HCT116 (cell line): ENCODE measurements at regions not wholly inside any gene's neighbourhood (a gene's known extent, or its start where the extent isn't known, plus 50 kb on each side); places are given as distances from the start of the nearest gene placed in this dataset.

Source experiments
- ATAC-seq: fragments of 200-7000 bp; cut with Tn5 transposase; 2 replicates; pipeline ENCODE4 v1.9.1; 2020; ENCODE audit warnings: mild to moderate bottlenecking, moderate library complexity
- BruUV-seq: library from RNA; stranded (reverse); fragments of 400-500 nt; replicated peaks from 2 replicates; lab custom pipeline; 2021; lab: Mats Ljungman, UMichigan
- CTCF ChIA-PET: fragments of 300-600 bp; sonication (Branson Sonifier 250); formaldehyde crosslinking; loops from one replicate; lab custom pipeline; 2021; ENCODE audit warnings: antibody characterized with exemption; lab: Charles Lee
- POLR2A ChIA-PET: fragments of 300-600, 350-600 bp; sonication (Branson Sonifier 250); formaldehyde crosslinking; loops from one replicate; lab custom pipeline; 2021; ENCODE audit warnings: antibody characterized with exemption; lab: Charles Lee
- RAD21 ChIA-PET, 2 experiments: fragments of 300-600 bp; sonication (Branson Sonifier 250); formaldehyde crosslinking; loops; one replicate each; lab custom pipeline; 2023; ENCODE audit warnings: low total read pairs in 2 of 2; ENCODE audit not compliant: uncharacterized antibody in 2 of 2, unreplicated experiment in 2 of 2, low non-redundant PET in 1 of 2; lab: Charles Lee
- DNase-seq: peaks from one replicate; pipeline ENCODE4 v3.0.0-alpha.2; 2010; ENCODE audit warnings: low read depth, low spot score
- H2AFZ ChIP-seq: fragments of 200-600 bp; shearing (Covaris generic), sonication (generic); 2 replicates; pipeline ENCODE4 v1.6.1; 2017; ENCODE audit warnings: low read depth, mixed run types, mixed read lengths, antibody characterized with exemption, low read length; ENCODE audit not compliant: poor library complexity, severe bottlenecking
- H3K27ac ChIP-seq: 2 replicates; pipeline ENCODE4 v1.5.1; 2012; ENCODE audit warnings: low read depth, low read length
- H3K27me3 ChIP-seq: fragments of 200-600 bp; sonication (generic); 2 replicates; pipeline ENCODE4 v1.6.1; 2016; ENCODE audit warnings: mixed run types, low read length, mixed read lengths; ENCODE audit not compliant: insufficient read depth
- H3K36me3 ChIP-seq, 2 experiments: fragments of 200-500 bp in 1 of 2; fragments of 200-600 bp in 1 of 2; sonication (Bioruptor generic) in 1 of 2; sonication (generic) in 1 of 2; 2 replicates each; pipeline versions ENCODE4 v1.5.1 to v1.6.1; 2014 to 2016; ENCODE audit warnings: low read length in 2 of 2, inconsistent platforms in 1 of 2, mixed read lengths in 1 of 2, mixed run types in 1 of 2; ENCODE audit not compliant: insufficient read depth in 2 of 2, control insufficient read depth in 1 of 2
- H3K4me1 ChIP-seq, 2 experiments: fragments of 200-600 bp in 1 of 2; sonication (generic) in 1 of 2; 2 replicates each; pipeline versions ENCODE4 v1.5.1 to v1.6.1; 2012 to 2017; ENCODE audit warnings: low read length in 2 of 2, inconsistent platforms in 1 of 2, mild to moderate bottlenecking in 1 of 2, mixed read lengths in 1 of 2, mixed run types in 1 of 2, moderate library complexity in 1 of 2; ENCODE audit not compliant: insufficient read depth in 2 of 2, control insufficient read depth in 1 of 2
- H3K4me2 ChIP-seq: fragments of 200-600 bp; sonication (generic); 2 replicates; pipeline ENCODE4 v1.6.1; 2017; ENCODE audit warnings: mixed run types, low read length, mixed read lengths
- H3K4me3 ChIP-seq, 2 experiments: fragments of 200-600 bp in 1 of 2; sonication (generic) in 1 of 2; replicated peaks in 1 of 2; 2 replicates each; pipeline ENCODE4 v1.5.1; 2011 to 2016; ENCODE audit warnings: low read length in 2 of 2, control low read depth in 1 of 2, low read depth in 1 of 2, mild to moderate bottlenecking in 1 of 2, mixed read lengths in 1 of 2, mixed run types in 1 of 2
- H3K79me2 ChIP-seq: fragments of 200-600 bp; sonication (generic); 2 replicates; pipeline ENCODE4 v1.6.1; 2017; ENCODE audit warnings: mild to moderate bottlenecking, mixed run types, low read length, moderate library complexity, mixed read lengths; ENCODE audit not compliant: insufficient read depth
- H3K9ac ChIP-seq: fragments of 200-600 bp; sonication (generic); 2 replicates; pipeline ENCODE4 v1.6.1; 2016; ENCODE audit warnings: low read length, mixed read lengths
- H3K9me2 ChIP-seq: fragments of 200-600 bp; sonication (generic), shearing (Covaris generic); 2 replicates; pipeline ENCODE4 v1.6.1; 2017; ENCODE audit warnings: mixed run types, mild to moderate bottlenecking, moderate library complexity; ENCODE audit not compliant: insufficient read depth
- H3K9me3 ChIP-seq, 2 experiments: fragments of 200-500 bp in 1 of 2; fragments of 200-600 bp in 1 of 2; sonication (Bioruptor generic) in 1 of 2; sonication (generic) in 1 of 2; 2 replicates each; pipeline ENCODE4 v1.6.1; 2014 to 2017; ENCODE audit warnings: low read length in 2 of 2, mixed read lengths in 2 of 2, inconsistent platforms in 1 of 2, low read depth in 1 of 2, mild to moderate bottlenecking in 1 of 2, mixed run types in 1 of 2, moderate library complexity in 1 of 2; ENCODE audit not compliant: control insufficient read depth in 1 of 2, insufficient read depth in 1 of 2
- H4K20me1 ChIP-seq: fragments of 200-600 bp; sonication (generic), shearing (Covaris generic); 2 replicates; pipeline ENCODE4 v1.6.1; 2017; ENCODE audit warnings: mixed run types, mild to moderate bottlenecking, moderate library complexity; ENCODE audit not compliant: insufficient read depth
- CBX3 ChIP-seq: IDR thresholded peaks from 2 replicates; pipeline ENCODE4 v1.6.1; 2012; ENCODE audit warnings: low read depth
- CEBPB ChIP-seq: IDR thresholded peaks from 2 replicates; pipeline ENCODE4 v1.6.1; 2012; ENCODE audit warnings: low read depth
- CTCF ChIP-seq, 3 experiments: fragments of 200-600 bp in 1 of 3; sonication (generic) in 1 of 3; IDR thresholded peaks in 2 of 3; conservative IDR thresholded peaks in 1 of 3; 2 replicates each; pipeline ENCODE4 v1.5.1; 2012 to 2017; ENCODE audit warnings: low read depth in 2 of 3, low read length in 2 of 3, antibody characterized with exemption in 1 of 3, borderline replicate concordance in 1 of 3, control low read depth in 1 of 3, mild to moderate bottlenecking in 1 of 3, mixed read lengths in 1 of 3, mixed run types in 1 of 3, moderate library complexity in 1 of 3; ENCODE audit not compliant: insufficient read depth in 1 of 3
- EGR1 ChIP-seq: IDR thresholded peaks from 2 replicates; pipeline ENCODE4 v1.6.1; 2012; ENCODE audit warnings: low read depth
- ELF1 ChIP-seq: IDR thresholded peaks from 2 replicates; pipeline ENCODE4 v1.6.1; 2012; ENCODE audit warnings: low read depth, borderline replicate concordance
- EZH2 ChIP-seq: fragments of 200-600 bp; sonication (generic); IDR thresholded peaks from 2 replicates; pipeline ENCODE4 v1.6.1; 2017; ENCODE audit warnings: antibody characterized with exemption, mixed run types
- EZH2phosphoT487 ChIP-seq: fragments of 200-600 bp; IDR thresholded peaks from 2 replicates; pipeline ENCODE4 v1.6.1; 2018; ENCODE audit warnings: antibody characterized with exemption, borderline replicate concordance
- FOSL1 ChIP-seq: IDR thresholded peaks from 2 replicates; pipeline ENCODE4 v1.6.1; 2012; ENCODE audit warnings: low read depth
- POLR2A ChIP-seq: IDR thresholded peaks from 2 replicates; pipeline ENCODE4 v1.7.0; 2011; ENCODE audit warnings: borderline replicate concordance; ENCODE audit not compliant: insufficient read depth, insufficient read length; ENCODE audit errors: extremely low read depth
- POLR2AphosphoS5 ChIP-seq: IDR thresholded peaks from 2 replicates; pipeline ENCODE4 v1.6.1; 2011; ENCODE audit warnings: mild to moderate bottlenecking, low read depth, low read length, moderate library complexity
- RAD21 ChIP-seq: IDR thresholded peaks from 2 replicates; pipeline ENCODE4 v1.6.1; 2012; ENCODE audit warnings: low read depth, mild to moderate bottlenecking
- REST ChIP-seq: IDR thresholded peaks from 2 replicates; pipeline ENCODE4 v1.6.1; 2012; ENCODE audit warnings: low read depth
- SIN3A ChIP-seq: IDR thresholded peaks from 2 replicates; pipeline ENCODE4 v1.6.1; 2012; ENCODE audit warnings: low read depth
- SP1 ChIP-seq: IDR thresholded peaks from 2 replicates; pipeline ENCODE4 v1.6.1; 2012; ENCODE audit warnings: low read depth
- SRF ChIP-seq: IDR thresholded peaks from 2 replicates; pipeline ENCODE4 v1.6.1; 2012; ENCODE audit warnings: low read depth
- YY1 ChIP-seq: IDR thresholded peaks from 2 replicates; pipeline ENCODE4 v1.6.1; 2011; ENCODE audit warnings: low read length, low read depth, moderate library complexity, mild to moderate bottlenecking; ENCODE audit not compliant: insufficient replicate concordance; ENCODE audit errors: extremely low read depth
- ZNF274 ChIP-seq: fragments of 200-500 bp; sonication (Bioruptor generic); IDR thresholded peaks from 2 replicates; pipeline ENCODE4 v1.6.1; 2014; ENCODE audit warnings: mild to moderate bottlenecking, low read depth, low read length, inconsistent platforms
- intact Hi-C: fragments of 100-400 bp; cut with micrococcal nuclease; formaldehyde crosslinking; loops from 2 replicates; pipeline ENCODE4 v1.10.0; 2022

- H3K27me3 ChIP-seq, result no peaks in the 10 kb centered on the region
- H3K4me3 ChIP-seq, result no peak overlapping the region
- no peak overlapping the region for H2AFZ ChIP-seq
- no peak overlapping the region for H3K9ac ChIP-seq
- no peak overlapping the region for H3K4me2 ChIP-seq
- no peaks in the 10 kb centered on the region for H3K4me1 ChIP-seq
- CTCF ChIA-PET, result no interaction called here
- no peak overlapping the region for H3K27ac ChIP-seq
- peaks cover 10 to 20% of the 10 kb centered on the region in 2 experiments; a peak in 2 of 4 replicates for H3K9me3 ChIP-seq
- DNase-seq (no peak), ATAC-seq (no peak)
- no TSS peak for BruUV-seq
- H3K9me2 ChIP-seq, result no peaks in the 10 kb centered on the region
- POLR2A ChIA-PET, result no interaction called here
- H4K20me1 ChIP-seq, result no peaks in the 10 kb centered on the region
- RAD21 ChIA-PET, result no interaction called here
- no peaks in the 10 kb centered on the region for H3K36me3 ChIP-seq
- intact Hi-C loops, result no loop called here
- H3K79me2 ChIP-seq, result no peaks in the 10 kb centered on the region
- TF ChIP-seq YY1 (no peak), SIN3A (no peak), ZNF274 (no peak), FOSL1 (no peak), CBX3 (no peak), RAD21 (no peak), EZH2phosphoT487 (no peak), EZH2 (no peak)
These were observed 1253.0 kb downstream of the TYW1 start for GRCh38 chr7:68249611-68250010.

GRCh38 chr7:68250143-68250542, 1253.5 kb downstream of the TYW1 start:
- no TSS peak for BruUV-seq
- no peak for ATAC-seq
- intact Hi-C loops, result no loop called here
- no peak for TF ChIP-seq POLR2AphosphoS5
- TF ChIP-seq POLR2A, result no peak
- no peak for TF ChIP-seq EZH2
- TF ChIP-seq RAD21, result no peak
- TF ChIP-seq CTCF (IDR thresholded peaks at IDR 0.05 in 2 of 3, conservative IDR thresholded peaks at IDR 0.05 in 1 of 3; ENCODE audit: borderline replicate concordance in 1 of 3, insufficient read depth in 1 of 3, low read depth in 2 of 3, low read length in 2 of 3), result no peak
- no peak for TF ChIP-seq SP1
- no peak for TF ChIP-seq SRF
- TF ChIP-seq ELF1, result no peak
- TF ChIP-seq EGR1, result no peak
- TF ChIP-seq REST, result no peak
- no peak for TF ChIP-seq CBX3
- no peak for TF ChIP-seq FOSL1
- TF ChIP-seq SIN3A, result no peak
- no peak for TF ChIP-seq CEBPB

More at GRCh38 chr7:68250143-68250542, 1253.5 kb downstream of the TYW1 start:
- Histone ChIP-seq H3K36me3 (no peaks in the 10 kb centered on the region), H3K79me2 (no peaks in the 10 kb centered on the region), H2AFZ (no peak overlapping the region), H3K4me2 (no peak overlapping the region), H3K4me3 (no peak overlapping the region), H4K20me1 (no peaks in the 10 kb centered on the region), H3K9me2 (no peaks in the 10 kb centered on the region), H3K4me1 (no peaks in the 10 kb centered on the region), H3K27ac (no peak overlapping the region), H3K9ac (no peak overlapping the region), H3K9me3 (peaks cover 10 to 20% of the 10 kb centered on the region in 2 experiments; a peak in 2 of 4 replicates), H3K27me3 (no peaks in the 10 kb centered on the region)
- ChIA-PET CTCF (no interaction called here), POLR2A (no interaction called here), RAD21 (no interaction called here)
- DNase-seq, result no peak
